IMR-90 (cell line): ENCODE measurements at regions not wholly inside any gene's neighbourhood (a gene's known extent, or its start where the extent isn't known, plus 50 kb on each side); places are given as distances from the start of the nearest gene placed in this dataset.
"Not testable (repeated sequence)": the region's sequence is repeated elsewhere in the genome, so short reads cannot be mapped to it uniquely, and the experiment has no call there.

Experiments
- ATAC-seq: fragments of 200-7000 bp; cut with Tn5 transposase; 2 replicates; pipeline ENCODE4 v1.9.1; 2020; ENCODE audit warnings: low read depth, mild to moderate bottlenecking, moderate library complexity
- BruUV-seq: library from RNA; stranded (reverse); fragments of 400-500 nt; replicated peaks from 2 replicates; lab custom pipeline; 2021; lab: Mats Ljungman, UMichigan
- CTCF ChIA-PET: fragments of 300-600 bp; formaldehyde crosslinking; extraction: SDS; loops from one replicate; lab custom pipeline; 2021; ENCODE audit warnings: antibody characterized with exemption; lab: Yijun Ruan, JAX
- POLR2A ChIA-PET: fragments of 300-600 bp; sonication (Branson Sonifier 250); formaldehyde crosslinking; loops from one replicate; lab custom pipeline; 2022; ENCODE audit warnings: antibody characterized with exemption; ENCODE audit not compliant: unreplicated experiment; lab: Charles Lee
- DNase-seq: peaks from one replicate; pipeline ENCODE4 v3.0.0; 2013
- H2AFZ ChIP-seq: replicated peaks from 2 replicates; pipeline ENCODE3; 2013; ENCODE audit warnings: low read length, mild to moderate bottlenecking; ENCODE audit not compliant: poor library complexity
- H2AK5ac ChIP-seq: 2 replicates; pipeline ENCODE4 v1.6.1; 2013; ENCODE audit warnings: low read depth, low read length, inconsistent platforms
- H2AK9ac ChIP-seq: replicated peaks from 2 replicates; pipeline ENCODE3; 2013; ENCODE audit warnings: mild to moderate bottlenecking, low read depth, low read length, moderate library complexity; ENCODE audit not compliant: poor library complexity
- H2BK120ac ChIP-seq: 2 replicates; pipeline ENCODE4 v1.6.1; 2013; ENCODE audit warnings: low read depth, low read length, inconsistent platforms
- H2BK15ac ChIP-seq: 3 replicates; pipeline ENCODE4 v1.6.1; 2013; ENCODE audit warnings: low read depth, low read length, inconsistent platforms
- H2BK20ac ChIP-seq: 2 replicates; pipeline ENCODE4 v1.6.1; 2013; ENCODE audit warnings: low read depth, mild to moderate bottlenecking, inconsistent platforms, low read length, moderate library complexity
- H2BK5ac ChIP-seq: 2 replicates; pipeline ENCODE4 v1.6.1; 2013; ENCODE audit warnings: mild to moderate bottlenecking, low read depth, low read length, inconsistent platforms; ENCODE audit not compliant: poor library complexity, severe bottlenecking
- H3K14ac ChIP-seq: replicated peaks from 2 replicates; pipeline ENCODE4 v1.6.1; 2013; ENCODE audit warnings: low read depth, low read length, inconsistent platforms
- H3K18ac ChIP-seq: 2 replicates; pipeline ENCODE4 v1.6.1; 2013; ENCODE audit warnings: low read depth, low read length, control low read depth
- H3K23ac ChIP-seq: 2 replicates; pipeline ENCODE4 v1.6.1; 2013; ENCODE audit warnings: low read depth, low read length, inconsistent platforms
- H3K27ac ChIP-seq: 2 replicates; pipeline ENCODE4 v1.5.1; 2013; ENCODE audit warnings: mild to moderate bottlenecking, control low read depth, low read length; ENCODE audit not compliant: insufficient read depth
- H3K27me3 ChIP-seq: 2 replicates; pipeline ENCODE4 v1.6.1; 2013; ENCODE audit warnings: low read length; ENCODE audit not compliant: control insufficient read depth, insufficient read depth
- H3K36me3 ChIP-seq: 2 replicates; pipeline ENCODE4 v1.6.1; 2013; ENCODE audit warnings: low read length, mixed read lengths; ENCODE audit not compliant: control insufficient read depth, insufficient read depth
- H3K4ac ChIP-seq: 2 replicates; pipeline ENCODE4 v1.6.1; 2013; ENCODE audit warnings: low read depth, low read length, inconsistent platforms
- H3K4me1 ChIP-seq: 2 replicates; pipeline ENCODE4 v1.6.1; 2013; ENCODE audit warnings: low read length, mixed read lengths; ENCODE audit not compliant: control insufficient read depth, insufficient read depth
- H3K4me2 ChIP-seq: 2 replicates; pipeline ENCODE4 v1.6.1; 2013; ENCODE audit warnings: low read depth, mild to moderate bottlenecking, control low read depth, low read length, moderate library complexity
- H3K4me3 ChIP-seq: 2 replicates; pipeline ENCODE4 v1.5.1; 2013; ENCODE audit warnings: low read depth, mild to moderate bottlenecking, control low read depth, low read length, moderate library complexity; ENCODE audit not compliant: insufficient read depth
- H3K56ac ChIP-seq: 2 replicates; pipeline ENCODE4 v1.6.1; 2013; ENCODE audit warnings: low read length, inconsistent platforms; ENCODE audit not compliant: insufficient read depth; ENCODE audit errors: extremely low read depth
- H3K79me1 ChIP-seq, 2 experiments: 2 replicates each; pipeline ENCODE4 v1.6.1; 2013; ENCODE audit warnings: low read length in 2 of 2, inconsistent platforms in 1 of 2, low read depth in 1 of 2
- H3K9ac ChIP-seq: 2 replicates; pipeline ENCODE4 v1.6.1; 2013; ENCODE audit warnings: low read depth, low read length, control low read depth
- H3K9me1 ChIP-seq: 2 replicates; pipeline ENCODE4 v1.6.1; 2013; ENCODE audit warnings: low read length, inconsistent platforms; ENCODE audit not compliant: insufficient read depth
- H3K9me3 ChIP-seq: 2 replicates; pipeline ENCODE4 v1.6.1; 2013; ENCODE audit warnings: low read length; ENCODE audit not compliant: control insufficient read depth, insufficient read depth
- H4K20me1 ChIP-seq: 2 replicates; pipeline ENCODE4 v1.6.1; 2013; ENCODE audit warnings: low read length, inconsistent platforms; ENCODE audit not compliant: insufficient read depth
- H4K5ac ChIP-seq: 2 replicates; pipeline ENCODE4 v1.6.1; 2013; ENCODE audit warnings: mild to moderate bottlenecking, low read depth, low read length, control low read depth
- H4K8ac ChIP-seq, 2 experiments: 2 replicates each; pipeline ENCODE4 v1.6.1; 2013; ENCODE audit warnings: low read depth in 2 of 2, low read length in 2 of 2, control low read depth in 1 of 2, inconsistent platforms in 1 of 2
- H4K91ac ChIP-seq: 2 replicates; pipeline ENCODE4 v1.6.1; 2013; ENCODE audit warnings: low read depth, low read length, inconsistent platforms; ENCODE audit not compliant: insufficient read depth
- WGBS, 2 experiments: methylation state at CpG; one replicate each; pipeline versions ENCODE4 v1.1.5 to v1.1.7; 2013; ENCODE audit warnings: missing lambda C conversion rate in 2 of 2; ENCODE audit not compliant: insufficient read length in 1 of 2; ENCODE audit errors: extremely low coverage in 2 of 2; 5-methylcytosine and 5-hydroxymethylcytosine counted together
- dilution Hi-C: fragments of 300-500 bp; cut with HindIII; formaldehyde crosslinking; loops from one replicate; pipeline ENCODE4 v1.14.3; 2018; ENCODE audit warnings: low sequenced_read_pairs; ENCODE audit not compliant: unreplicated experiment
- in situ Hi-C: fragments of 300-500 bp; cut with MboI; formaldehyde crosslinking; loops from 3 replicates; pipeline ENCODE4 v1.14.3; 2019; ENCODE audit warnings: low sequenced_read_pairs, inconsistent platforms, mixed read lengths
- intact Hi-C: fragments of 100-400 bp; cut with micrococcal nuclease; formaldehyde crosslinking; loops from 2 replicates; pipeline ENCODE4 v1.10.0; 2022

DNA sequence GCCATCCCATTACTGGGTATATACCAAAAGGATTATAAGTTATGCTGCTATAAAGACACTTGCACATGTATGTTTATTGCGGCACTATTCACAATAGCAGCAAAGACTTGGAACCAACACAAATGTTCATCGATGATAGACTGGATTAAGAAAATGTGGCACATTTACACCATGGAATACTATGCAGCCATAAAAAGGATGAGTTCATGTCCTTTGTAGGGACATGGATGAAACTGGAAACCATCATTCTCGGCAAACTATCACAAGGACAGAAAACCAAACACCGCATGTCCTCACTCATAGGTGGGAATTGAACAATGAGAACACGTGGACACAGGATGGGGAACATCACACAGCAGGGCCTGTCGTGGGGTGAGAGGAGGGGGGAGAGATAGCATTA is 1057.6 kb downstream of the REEP3 start:
- not testable (repeated sequence) for H3K18ac ChIP-seq

More for the DNA sequence above, 1057.6 kb downstream of the REEP3 start:
- H3K56ac ChIP-seq, H3K14ac ChIP-seq, H3K4me3 ChIP-seq, CTCF ChIA-PET, H3K79me1 ChIP-seq, H4K8ac ChIP-seq, H2BK20ac ChIP-seq, H3K9ac ChIP-seq, DNase-seq, H4K5ac ChIP-seq, BruUV-seq, H2AK9ac ChIP-seq, H3K27me3 ChIP-seq, H3K9me1 ChIP-seq, ATAC-seq, H4K91ac ChIP-seq, H4K20me1 ChIP-seq, in situ Hi-C loops, H3K36me3 ChIP-seq, H2AFZ ChIP-seq, intact Hi-C loops, H2AK5ac ChIP-seq, H3K4ac ChIP-seq, POLR2A ChIA-PET, H2BK120ac ChIP-seq, H3K23ac ChIP-seq, H2BK5ac ChIP-seq, H3K4me1 ChIP-seq, H2BK15ac ChIP-seq, H3K27ac ChIP-seq, H3K4me2 ChIP-seq, dilution Hi-C loops: not testable (repeated sequence)
- WGBS, 2 experiments: no CpG with 5 or more reads among the region's 6 CpGs
- H3K9me3 ChIP-seq: peaks cover 13% of the 10 kb centered on the region
